HEK293T (cell line): ENCODE measurements at regions not wholly inside any gene's neighbourhood (a gene's known extent, or its start where the extent isn't known, plus 50 kb on each side); places are given as distances from the start of the nearest gene placed in this dataset.

Experiments used
- BHLHE40 ChIP-seq: fragments of 450-650 bp; IDR thresholded peaks from 2 replicates; pipeline ENCODE4 v1.6.1; 2016; ENCODE audit warnings: mild to moderate bottlenecking, moderate library complexity, borderline replicate concordance
- FOXK2 ChIP-seq: fragments of 450-650 bp; IDR thresholded peaks from 2 replicates; pipeline ENCODE4 v1.6.1; 2016; ENCODE audit warnings: mild to moderate bottlenecking
- HDGF ChIP-seq: fragments of 450-650 bp; IDR thresholded peaks from 2 replicates; pipeline ENCODE4 v1.6.1; 2017; ENCODE audit warnings: antibody characterized with exemption, borderline replicate concordance
- PKNOX1 ChIP-seq: fragments of 450-650 bp; IDR thresholded peaks from 2 replicates; pipeline ENCODE4 v1.6.1; 2016

GRCh38 chr14:58981840-58982239 is 206.6 kb upstream of the DAAM1 start:
- TF ChIP-seq PKNOX1 (no peak), FOXK2 (no peak), BHLHE40 (no peak), HDGF (no peak)
